Neuronal stem cell (in vitro differentiated cells): ENCODE measurements at regions not wholly inside any gene's neighbourhood (a gene's known extent, or its start where the extent isn't known, plus 50 kb on each side); places are given as distances from the start of the nearest gene placed in this dataset.

Source experiments
- DNase-seq: peaks from one replicate; pipeline ENCODE4 v3.0.0-alpha.2; 2013; ENCODE audit warnings: low spot score
- H2AFZ ChIP-seq: one replicate; pipeline ENCODE4 v1.6.1; 2013; ENCODE audit warnings: mild to moderate bottlenecking, low read length, inconsistent platforms
- H2AK5ac ChIP-seq: 2 replicates; pipeline ENCODE4 v1.6.1; 2013; ENCODE audit warnings: low read depth, mild to moderate bottlenecking, inconsistent platforms, low read length, moderate library complexity, mixed read lengths
- H2BK120ac ChIP-seq: 2 replicates; pipeline ENCODE4 v1.6.1; 2013; ENCODE audit warnings: low read depth, mild to moderate bottlenecking, inconsistent platforms, low read length, moderate library complexity, mixed read lengths
- H2BK12ac ChIP-seq: one replicate; pipeline ENCODE4 v1.6.1; 2013; ENCODE audit warnings: low read length, inconsistent platforms
- H2BK15ac ChIP-seq: 2 replicates; pipeline ENCODE4 v1.6.1; 2013; ENCODE audit warnings: mild to moderate bottlenecking, low read length, inconsistent platforms, mixed read lengths
- H2BK5ac ChIP-seq: one replicate; pipeline ENCODE4 v1.6.1; 2013; ENCODE audit warnings: inconsistent platforms, mild to moderate bottlenecking, low read length, moderate library complexity
- H3K14ac ChIP-seq: one replicate; pipeline ENCODE4 v1.6.1; 2013; ENCODE audit warnings: low read length, inconsistent platforms
- H3K18ac ChIP-seq: 2 replicates; pipeline ENCODE4 v1.6.1; 2013; ENCODE audit warnings: low read length, inconsistent platforms
- H3K23ac ChIP-seq: 2 replicates; pipeline ENCODE4 v1.6.1; 2013; ENCODE audit warnings: low read depth, mild to moderate bottlenecking, mixed read lengths, low read length, inconsistent platforms; ENCODE audit not compliant: poor library complexity
- H3K27ac ChIP-seq: replicated peaks from 3 replicates; pipeline ENCODE4 v1.5.1; 2013; ENCODE audit warnings: low read length, inconsistent platforms
- H3K27me3 ChIP-seq, 3 experiments: 2 replicates each; pipeline ENCODE4 v1.6.1; 2013; ENCODE audit warnings: low read length in 3 of 3, mild to moderate bottlenecking in 2 of 3, inconsistent platforms in 1 of 3, low read depth in 1 of 3, mixed read lengths in 1 of 3, moderate library complexity in 1 of 3; ENCODE audit not compliant: control insufficient read depth in 3 of 3, insufficient read depth in 3 of 3
- H3K36me3 ChIP-seq, 2 donors: replicated peaks in 1 of 2; 2 replicates each; pipeline ENCODE4 v1.6.1; 2013; ENCODE audit warnings: low read length in 2 of 2; ENCODE audit not compliant: control insufficient read depth in 2 of 2, insufficient read depth in 2 of 2
- H3K4ac ChIP-seq: 2 replicates; pipeline ENCODE4 v1.6.1; 2013; ENCODE audit warnings: inconsistent platforms, mild to moderate bottlenecking, low read length, moderate library complexity
- H3K4me1 ChIP-seq, 2 donors: 1 replicate in 1 of 2; 2 replicates in 1 of 2; pipeline ENCODE4 v1.6.1; 2013; ENCODE audit warnings: low read length in 2 of 2, low read depth in 1 of 2; ENCODE audit not compliant: control insufficient read depth in 2 of 2, insufficient read depth in 1 of 2
- H3K4me2 ChIP-seq: one replicate; pipeline ENCODE4 v1.6.1; 2013; ENCODE audit warnings: mild to moderate bottlenecking, low read length, inconsistent platforms; ENCODE audit not compliant: insufficient read depth, poor library complexity, severe bottlenecking
- H3K4me3 ChIP-seq, 2 donors: 2 replicates each; pipeline ENCODE4 v1.5.1; 2013; ENCODE audit warnings: low read length in 2 of 2, mild to moderate bottlenecking in 2 of 2, inconsistent platforms in 1 of 2, moderate library complexity in 1 of 2
- H3K79me1 ChIP-seq: one replicate; pipeline ENCODE4 v1.6.1; 2013; ENCODE audit warnings: low read depth, mild to moderate bottlenecking, inconsistent platforms, low read length, moderate library complexity
- H3K9ac ChIP-seq: one replicate; pipeline ENCODE4 v1.6.1; 2013; ENCODE audit warnings: mild to moderate bottlenecking, low read depth, low read length, inconsistent platforms; ENCODE audit not compliant: poor library complexity
- H3K9me3 ChIP-seq, 2 donors: replicated peaks in 1 of 2; 2 replicates each; pipeline versions ENCODE3 to v1.6.1; 2013; ENCODE audit warnings: low read length in 2 of 2, mild to moderate bottlenecking in 2 of 2, inconsistent platforms in 1 of 2, low read depth in 1 of 2, mixed read lengths in 1 of 2, moderate library complexity in 1 of 2; ENCODE audit not compliant: control insufficient read depth in 2 of 2, insufficient read depth in 1 of 2
- H4K8ac ChIP-seq: one replicate; pipeline ENCODE4 v1.6.1; 2013; ENCODE audit warnings: low read depth, mild to moderate bottlenecking, inconsistent platforms, low read length, moderate library complexity
- H4K91ac ChIP-seq: one replicate; pipeline ENCODE4 v1.6.1; 2013; ENCODE audit warnings: low read length, low read depth, mild to moderate bottlenecking, inconsistent platforms; ENCODE audit not compliant: poor library complexity
- WGBS, 2 donors: extraction: QIAGEN DNeasy Blood & Tissue Kit; methylation state at CpG; one replicate each; pipeline ENCODE4 v1.1.7; 2013; ENCODE audit warnings: missing lambda C conversion rate in 2 of 2, mixed read lengths in 1 of 2; ENCODE audit not compliant: insufficient read length in 2 of 2, insufficient replicate concordance in 1 of 2; ENCODE audit errors: extremely low coverage in 2 of 2; 5-methylcytosine and 5-hydroxymethylcytosine counted together

DNA sequence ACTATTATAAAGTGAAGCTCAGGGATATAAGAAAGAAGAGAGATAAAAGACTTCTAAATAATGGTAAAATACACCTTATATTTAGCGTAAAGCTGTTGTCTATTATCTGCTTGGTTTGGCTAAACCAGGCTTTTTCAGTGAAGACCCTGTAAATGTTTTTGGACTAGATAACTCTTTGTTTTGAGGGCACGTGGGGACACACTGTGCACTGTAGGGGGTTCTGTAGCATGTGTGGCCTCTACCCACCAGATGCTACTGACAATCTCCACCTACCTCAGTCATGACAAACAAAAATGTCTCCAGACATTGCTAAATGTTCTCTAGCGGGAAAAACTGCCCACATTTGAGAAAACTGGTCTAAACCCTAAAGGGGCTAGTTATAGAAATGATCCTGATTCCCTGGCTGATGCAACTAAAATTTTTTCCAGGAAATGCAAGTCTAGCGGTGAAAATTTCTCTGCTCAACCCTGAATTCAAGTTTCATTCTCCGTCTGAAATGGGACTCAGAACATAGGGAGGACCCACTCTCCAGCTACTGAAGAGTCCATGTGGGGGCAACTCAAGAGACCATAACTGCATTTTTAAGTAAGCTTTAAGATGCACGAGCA is 355.2 kb upstream of the RASGEF1B start:
- WGBS, 2 donors: no CpG with 5 or more reads among the region's 6 CpGs
- no peak overlapping the region for H3K27ac ChIP-seq
- no peak overlapping the region for H3K18ac ChIP-seq
- H2BK15ac ChIP-seq: no peak overlapping the region
- H3K23ac ChIP-seq: no peak overlapping the region
- H3K27me3 ChIP-seq: no peaks in the 10 kb centered on the region
- no peak overlapping the region for H3K4me2 ChIP-seq
- no peak overlapping the region for H4K8ac ChIP-seq
- H3K4me1 ChIP-seq: no peaks in the 10 kb centered on the region
- no peaks in the 10 kb centered on the region for H3K36me3 ChIP-seq
- H2BK12ac ChIP-seq: no peak overlapping the region
- no peak overlapping the region for H3K14ac ChIP-seq
- H3K9ac ChIP-seq: no peak overlapping the region
- H2BK120ac ChIP-seq: no peak overlapping the region
- no peak for DNase-seq
- H2BK5ac ChIP-seq: no peak overlapping the region
- no peak overlapping the region for H3K4me3 ChIP-seq
- H3K9me3 ChIP-seq: no peaks in the 10 kb centered on the region
- H3K4ac ChIP-seq: no peak overlapping the region
- no peaks in the 10 kb centered on the region for H3K79me1 ChIP-seq
- H2AK5ac ChIP-seq: no peak overlapping the region
- H2AFZ ChIP-seq: no peak overlapping the region
- H4K91ac ChIP-seq: no peak overlapping the region

DNA sequence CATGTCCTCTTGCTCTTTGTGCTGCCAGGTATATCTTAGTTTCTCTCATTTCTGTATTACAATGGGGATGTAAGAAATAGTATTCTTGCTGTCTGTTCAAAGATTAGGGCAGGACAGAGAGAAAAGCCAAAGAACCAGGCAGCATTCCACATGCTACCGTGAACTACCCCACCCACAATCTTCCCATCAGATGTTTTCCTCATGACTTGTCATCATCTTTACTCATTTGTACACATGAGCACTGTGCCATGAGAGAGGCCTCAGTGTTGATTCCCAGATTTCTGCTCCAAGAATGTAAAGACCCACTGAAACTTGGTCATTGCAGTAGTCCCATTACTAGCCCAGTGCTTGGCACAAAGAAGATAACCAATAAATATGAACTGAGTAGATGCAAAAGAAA is 354.6 kb upstream of the RASGEF1B start:
- Histone ChIP-seq H3K18ac (no peak overlapping the region), H3K4me2 (no peak overlapping the region), H3K36me3 (no peaks in the 10 kb centered on the region), H3K9ac (no peak overlapping the region), H3K23ac (no peak overlapping the region), H3K27me3 (no peaks in the 10 kb centered on the region), H2AFZ (no peak overlapping the region), H3K9me3 (no peaks in the 10 kb centered on the region), H2BK120ac (no peak overlapping the region), H3K79me1 (no peaks in the 10 kb centered on the region), H3K27ac (no peak overlapping the region), H2BK5ac (no peak overlapping the region), H3K14ac (no peak overlapping the region), H4K8ac (no peak overlapping the region), H2BK12ac (no peak overlapping the region), H2BK15ac (no peak overlapping the region), H3K4me1 (no peaks in the 10 kb centered on the region), H3K4me3 (no peak overlapping the region), H4K91ac (no peak overlapping the region), H3K4ac (no peak overlapping the region), H2AK5ac (no peak overlapping the region)
- no CpG with 5 or more reads among the region's 1 CpG for WGBS, 2 donors
- DNase-seq: no peak

DNA sequence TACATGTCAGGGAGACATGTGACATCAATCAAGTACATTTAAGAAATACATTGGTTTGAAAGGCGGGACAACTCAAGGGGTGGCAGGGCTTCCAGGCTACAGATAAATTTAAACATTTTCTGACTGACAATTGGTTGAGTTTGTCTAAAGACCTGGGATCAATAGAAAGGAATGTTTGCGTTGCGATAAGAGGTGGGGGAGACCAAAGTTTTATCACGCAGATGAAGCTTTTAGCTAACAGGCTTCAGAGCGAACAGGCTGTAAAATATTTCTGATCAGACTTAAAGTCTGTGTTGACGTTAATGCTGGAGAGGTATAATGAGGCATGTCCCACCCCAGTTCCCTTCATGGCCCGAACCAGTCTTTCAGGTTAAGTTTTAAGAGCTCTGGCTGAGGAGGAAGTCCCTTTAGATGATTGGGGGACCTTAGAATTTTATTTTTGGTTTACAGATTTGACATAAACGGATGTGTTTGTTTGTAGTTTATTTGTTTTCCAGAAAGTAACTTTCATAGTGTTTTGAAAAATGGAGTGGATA is 346.7 kb upstream of the RASGEF1B start:
- H2BK5ac ChIP-seq: no peak overlapping the region
- H4K91ac ChIP-seq: no peak overlapping the region
- no peaks in the 10 kb centered on the region for H3K36me3 ChIP-seq
- H3K18ac ChIP-seq: no peak overlapping the region
- H2AFZ ChIP-seq: no peak overlapping the region
- H4K8ac ChIP-seq: no peak overlapping the region
- no peak overlapping the region for H3K9ac ChIP-seq
- H3K4me3 ChIP-seq: no peak overlapping the region
- H3K27me3 ChIP-seq: peaks cover 0 to 2% (median 0%) of the 10 kb centered on the region in 3 experiments
- 100% methylated on average over 1 of the region's 8 CpGs; no CpG with 5 or more reads in 1 of the 2 donors for WGBS, 2 donors
- no peak overlapping the region for H3K14ac ChIP-seq
- no peak overlapping the region for H2BK120ac ChIP-seq
- no peaks in the 10 kb centered on the region for H3K4me1 ChIP-seq
- no peak overlapping the region for H2BK15ac ChIP-seq
- H3K9me3 ChIP-seq: no peaks in the 10 kb centered on the region
- no peak overlapping the region for H3K27ac ChIP-seq
- DNase-seq: no peak
- no peak overlapping the region for H3K4ac ChIP-seq
- H2AK5ac ChIP-seq: no peak overlapping the region
- H3K4me2 ChIP-seq: no peak overlapping the region
- no peak overlapping the region for H3K23ac ChIP-seq
- H2BK12ac ChIP-seq: no peak overlapping the region
- H3K79me1 ChIP-seq: no peaks in the 10 kb centered on the region

DNA sequence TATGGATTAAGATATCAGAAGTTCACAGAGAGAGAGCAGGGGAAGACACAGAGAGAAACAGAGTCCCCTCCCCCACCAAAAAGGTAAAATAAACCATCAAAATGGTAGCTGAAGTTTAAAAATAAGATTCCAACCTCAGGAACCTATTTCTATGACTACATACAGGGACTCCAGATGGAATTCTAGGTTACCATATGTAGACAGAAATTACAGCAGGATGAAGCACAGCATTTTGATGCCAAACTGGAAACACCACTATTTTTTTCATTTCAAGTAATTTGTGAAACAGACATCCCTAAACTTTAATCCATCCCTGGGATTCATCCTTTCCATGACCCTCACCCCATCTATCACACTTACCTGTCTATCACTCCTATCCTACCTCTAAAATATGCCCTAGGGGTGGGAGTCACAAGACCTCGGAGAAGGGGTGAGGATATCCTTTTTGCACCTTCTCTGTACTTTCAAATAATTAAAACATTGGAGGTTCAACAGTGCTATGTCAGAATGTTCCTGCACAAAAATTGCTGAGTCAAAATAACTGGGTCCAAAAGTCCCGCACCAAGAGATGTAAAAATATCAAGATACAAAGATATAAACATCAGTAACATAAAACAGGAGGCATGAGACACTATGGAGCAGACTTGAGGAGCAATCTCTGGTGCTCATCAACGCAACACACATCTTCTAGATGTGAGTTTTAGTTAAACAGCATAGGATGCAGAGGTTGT is 344.5 kb upstream of the RASGEF1B start:
- Histone ChIP-seq H3K18ac (no peak overlapping the region), H2BK12ac (no peak overlapping the region), H3K4me1 (no peaks in the 10 kb centered on the region), H2BK15ac (no peak overlapping the region), H3K23ac (no peak overlapping the region), H3K27me3 (peaks cover 0 to 2% (median 0%) of the 10 kb centered on the region in 3 experiments), H2AK5ac (no peak overlapping the region), H3K9me3 (no peaks in the 10 kb centered on the region), H3K14ac (no peak overlapping the region), H2BK5ac (no peak overlapping the region), H2AFZ (no peak overlapping the region), H3K27ac (no peak overlapping the region), H2BK120ac (no peak overlapping the region), H3K9ac (no peak overlapping the region), H4K91ac (no peak overlapping the region), H3K4ac (no peak overlapping the region), H3K36me3 (no peaks in the 10 kb centered on the region), H4K8ac (no peak overlapping the region), H3K4me3 (no peak overlapping the region), H3K4me2 (no peak overlapping the region), H3K79me1 (no peaks in the 10 kb centered on the region)
- WGBS, 2 donors: no CpG with 5 or more reads among the region's 3 CpGs
- no peak for DNase-seq
